Activated CD4-positive, alpha-beta T cell treated with anti-CD3 and anti-CD28 coated beads, Interleukin-2, amount 50 U/mL, for 4 hours (primary cell): ENCODE measurements at regions not wholly inside any gene's neighbourhood (a gene's known extent, or its start where the extent isn't known, plus 50 kb on each side); places are given as distances from the start of the nearest gene placed in this dataset.

ENCODE experiments used
- DNase-seq, 2 experiments: peaks; one replicate each; pipeline ENCODE4 v3.0.0-alpha.2; 2020

DNA sequence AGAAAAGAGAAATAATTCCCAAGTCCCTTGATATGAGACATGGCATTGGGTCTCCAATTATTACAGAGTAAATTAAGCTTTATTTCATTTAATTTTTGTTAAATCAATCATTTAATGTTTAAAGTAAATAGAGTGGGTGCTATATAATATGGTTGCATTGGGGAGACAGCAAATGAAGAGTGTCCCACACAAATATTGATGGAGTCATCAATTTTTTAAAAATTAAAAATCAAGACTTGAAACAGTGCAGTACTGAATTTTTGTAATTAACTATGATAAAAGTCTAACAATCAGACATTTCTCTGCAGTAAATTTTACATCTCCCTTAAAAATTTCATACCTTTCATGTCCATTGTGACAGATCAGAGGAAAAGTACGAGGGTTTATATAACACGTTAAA lies 193.9 kb upstream of the ID4 start:
- no peak for DNase-seq

DNA sequence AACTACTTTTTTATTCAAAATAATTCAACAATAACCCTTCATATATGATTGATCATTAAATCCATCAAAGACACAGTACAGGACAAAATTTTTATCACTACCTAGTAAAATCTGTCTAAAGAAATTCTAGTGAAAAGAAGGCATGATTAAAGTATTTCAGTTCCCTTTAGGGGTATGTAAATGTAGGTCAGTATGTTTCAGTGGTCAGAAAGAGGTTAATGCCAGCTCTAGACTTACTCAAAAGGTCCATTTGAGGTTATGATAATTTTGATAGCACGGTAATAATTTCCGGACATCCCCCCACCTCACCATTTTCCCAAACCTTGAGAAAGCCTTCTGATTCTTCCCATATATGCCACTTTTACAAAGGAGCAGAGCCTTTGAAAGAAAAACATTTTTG lies 193.5 kb upstream of the ID4 start:
- no peak for DNase-seq

DNA sequence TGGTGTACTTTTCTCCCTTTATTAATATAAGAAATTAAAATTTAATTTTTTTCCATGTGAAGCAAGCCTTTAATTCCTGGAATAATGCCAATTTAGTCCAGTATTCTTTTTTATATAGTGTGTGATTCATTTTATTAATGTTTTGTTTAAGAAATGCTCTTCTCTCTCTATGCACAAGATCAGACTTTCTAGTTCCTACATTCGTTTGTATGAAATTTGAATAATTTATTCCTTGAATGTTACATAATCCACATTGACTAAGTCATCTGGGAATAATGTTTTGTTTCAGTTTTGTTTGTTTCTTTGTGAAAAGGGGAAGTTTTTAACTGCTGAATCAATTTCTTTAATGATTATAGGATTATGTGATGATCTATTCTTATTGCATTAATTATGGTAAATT lies 181.4 kb upstream of the ID4 start:
- no peak for DNase-seq

DNA sequence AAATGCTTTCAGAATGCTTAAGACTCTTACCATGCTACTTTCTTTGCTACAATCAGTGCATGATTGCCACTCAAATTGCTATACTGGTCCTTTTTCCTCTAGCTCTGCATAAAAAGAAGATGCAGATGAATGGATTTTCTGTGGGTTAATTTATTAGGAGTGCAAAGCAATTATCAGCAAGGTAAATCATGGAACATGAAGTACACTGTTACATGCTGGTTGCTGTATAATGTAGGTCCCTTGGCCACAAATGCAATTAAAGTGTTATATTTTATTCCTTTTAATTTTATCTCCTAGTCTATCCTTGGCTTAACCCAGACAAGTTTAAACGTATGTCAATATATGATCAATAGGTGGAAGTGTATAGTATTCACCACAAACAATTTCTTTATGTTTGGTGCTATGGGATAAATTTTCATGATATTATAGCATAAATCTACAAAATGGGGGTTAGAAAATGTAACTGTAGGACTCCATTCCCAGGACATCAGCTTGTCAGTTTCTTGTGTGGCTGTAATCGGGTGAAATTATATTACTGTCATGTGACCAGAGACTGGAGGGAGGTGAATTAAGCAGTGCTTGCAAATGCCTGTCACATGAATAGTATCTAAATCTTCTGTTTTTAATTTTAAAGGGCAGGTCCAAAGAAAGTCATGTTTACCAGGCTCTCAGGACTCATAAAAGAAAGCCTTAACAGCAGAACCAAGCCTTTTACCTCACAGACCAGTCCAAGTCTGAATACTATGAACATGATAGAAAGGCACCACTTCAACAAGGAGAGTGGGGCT lies 176.9 kb upstream of the ID4 start:
- DNase-seq: no peak

DNA sequence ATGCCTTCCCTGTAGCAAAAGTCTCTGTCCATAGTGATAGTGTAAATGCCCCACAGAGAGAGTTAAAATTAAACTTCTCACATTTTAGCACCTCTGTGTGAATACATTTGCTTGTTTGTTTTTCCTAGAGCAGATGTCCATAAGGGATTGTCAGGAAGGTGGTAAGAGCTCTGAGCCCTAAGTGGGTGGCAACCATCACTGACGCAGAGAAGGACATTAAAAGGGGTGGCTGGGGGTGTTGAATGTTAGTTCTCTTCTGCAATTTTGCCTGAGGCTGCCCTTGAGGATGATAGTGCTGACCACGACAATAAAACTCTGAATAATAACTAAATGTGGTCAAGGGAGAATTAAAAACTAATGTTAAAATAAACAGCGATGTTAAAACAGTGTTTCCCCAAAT lies 174.3 kb upstream of the ID4 start:
- no peak for DNase-seq

DNA sequence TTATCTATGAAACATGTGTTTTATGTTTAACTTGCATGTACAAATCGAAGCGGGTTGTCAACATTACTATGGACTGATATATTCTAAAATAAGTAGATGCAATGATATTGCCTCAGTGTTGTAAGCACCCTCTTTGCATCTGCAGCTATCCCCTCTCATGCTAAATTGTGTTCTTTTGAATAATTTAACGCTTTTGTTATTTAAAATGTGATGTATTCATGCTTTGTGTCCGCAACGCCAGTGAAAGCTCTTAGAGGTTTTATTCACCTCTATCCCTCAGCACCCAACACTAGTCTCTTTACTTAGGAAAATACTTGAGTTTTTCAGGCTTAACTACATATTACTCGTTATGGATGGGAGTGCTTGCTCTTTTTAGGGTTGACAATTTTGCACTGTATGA lies 173.7 kb upstream of the ID4 start:
- no peak for DNase-seq

DNA sequence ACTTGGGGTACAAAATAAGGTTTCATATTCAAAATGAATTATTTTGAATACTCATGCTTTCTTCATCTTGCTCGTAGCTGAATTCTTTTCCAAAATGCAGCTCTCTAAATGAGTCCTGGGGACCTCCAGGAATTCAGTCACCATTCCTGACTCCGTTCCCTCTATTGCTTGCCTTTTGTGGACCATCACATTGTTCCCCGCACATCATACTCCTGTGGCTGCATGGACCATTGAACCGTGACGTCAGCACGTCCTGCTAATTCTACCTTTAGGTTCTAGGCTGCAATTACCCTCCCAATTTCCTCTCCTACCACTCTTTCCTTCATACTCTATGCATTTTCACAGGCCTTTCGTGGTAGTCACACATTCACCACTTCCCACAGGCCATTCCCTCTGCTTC lies 173.1 kb upstream of the ID4 start:
- DNase-seq: no peak

DNA sequence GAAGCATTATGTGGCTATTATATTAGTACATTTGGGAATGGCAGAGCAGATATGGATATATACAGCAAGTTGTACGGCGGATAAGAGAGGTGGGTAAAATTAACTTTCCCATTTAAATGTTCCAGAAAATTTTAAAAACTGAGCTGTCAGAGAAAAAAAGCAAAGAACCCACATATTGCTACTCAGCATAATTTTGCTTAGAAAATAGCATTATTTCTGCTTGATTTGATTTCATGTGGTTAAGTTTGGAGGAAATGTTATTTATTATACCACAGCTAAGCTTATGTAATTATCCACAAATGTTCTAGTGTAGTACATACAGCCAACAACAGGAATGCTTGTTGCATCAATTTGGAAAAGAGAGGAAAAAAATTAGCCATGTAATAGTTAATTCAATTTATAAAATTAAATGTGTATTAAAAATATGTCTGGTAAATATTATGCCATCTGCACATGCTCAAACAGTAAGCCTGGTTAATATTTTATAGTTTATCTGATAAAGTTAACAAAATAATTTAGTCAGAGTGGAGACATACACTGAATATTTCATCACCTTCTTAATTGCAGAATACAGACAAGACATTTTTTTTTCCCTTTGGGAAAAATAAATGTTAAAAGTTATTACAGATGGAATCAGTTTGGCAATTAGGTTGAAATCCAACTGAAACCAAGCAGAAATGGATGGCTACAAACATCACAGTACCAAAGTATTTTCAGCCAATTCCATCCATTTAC lies 172.1 kb upstream of the ID4 start:
- DNase-seq: no peak

DNA sequence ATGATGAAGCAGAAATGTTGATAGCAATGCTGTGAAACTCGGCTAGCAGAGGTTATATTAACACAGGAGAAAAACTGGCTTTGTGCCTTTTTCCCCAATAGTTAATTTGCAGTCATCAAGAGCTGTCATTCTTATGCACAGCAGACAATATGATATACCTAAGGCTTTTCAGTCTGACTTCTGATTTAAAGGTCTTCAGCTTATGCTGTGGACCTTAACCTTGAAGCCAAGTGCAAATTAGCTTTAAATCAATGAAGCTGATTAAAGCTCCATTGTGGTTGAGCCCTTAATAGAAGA lies 171.6 kb upstream of the ID4 start:
- DNase-seq: no peak

DNA sequence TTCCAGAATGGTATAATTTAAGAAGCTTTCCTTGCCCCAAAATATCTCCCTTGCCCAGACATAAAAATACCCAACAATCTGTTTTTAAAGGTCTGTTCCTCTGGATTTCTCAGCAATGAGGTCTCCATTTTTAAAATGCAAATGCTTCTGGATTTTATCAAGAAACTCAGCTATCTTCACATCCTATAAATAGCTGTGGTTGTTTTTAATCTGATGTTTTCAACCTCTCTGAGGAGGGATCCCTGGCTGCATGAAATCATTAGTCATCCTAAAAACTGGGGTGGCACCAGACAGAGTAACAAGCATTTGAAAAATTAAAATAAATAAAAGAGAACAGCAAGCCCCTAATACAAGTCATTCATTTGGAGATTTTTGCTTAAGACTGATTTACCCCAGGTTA lies 168.5 kb upstream of the ID4 start:
- DNase-seq: no peak

DNA sequence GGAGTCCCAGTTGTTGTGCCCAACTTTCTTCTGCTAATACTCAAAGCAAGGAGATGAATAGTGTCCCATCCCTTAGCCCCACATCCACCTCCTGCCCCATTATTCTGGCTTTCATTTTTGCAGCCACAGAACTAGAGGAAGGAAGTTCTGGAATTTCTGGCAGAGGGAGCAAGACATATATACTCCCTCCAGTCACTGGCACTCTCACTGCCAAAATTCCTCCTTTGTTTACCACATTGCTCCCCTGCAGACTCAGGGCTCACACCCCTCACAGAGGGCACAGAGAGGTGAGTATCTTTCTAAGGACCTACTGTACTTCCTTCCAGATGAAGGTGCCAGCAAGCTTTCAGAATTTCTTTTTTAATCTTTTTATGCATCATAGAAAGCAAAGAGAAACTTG lies 168.0 kb upstream of the ID4 start:
- no peak for DNase-seq

DNA sequence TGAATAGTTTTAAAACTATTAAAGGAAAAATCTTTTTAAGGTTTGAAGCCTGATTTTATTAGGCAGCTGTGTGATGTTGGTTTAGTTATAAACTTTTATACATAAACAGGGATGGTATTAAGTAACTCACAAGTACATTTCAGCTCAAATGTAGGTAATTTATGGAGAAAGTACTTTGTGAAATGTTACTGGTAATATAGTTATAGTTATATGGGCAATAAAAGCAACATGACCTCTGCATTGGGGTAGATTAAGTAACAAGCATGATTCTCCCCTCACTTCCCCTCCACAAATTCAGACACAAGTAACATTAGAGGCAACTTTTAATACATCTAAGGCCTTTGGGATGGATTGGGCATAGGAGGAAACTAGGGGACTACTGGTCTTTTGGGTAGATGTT lies 154.3 kb upstream of the ID4 start:
- no peak for DNase-seq

DNA sequence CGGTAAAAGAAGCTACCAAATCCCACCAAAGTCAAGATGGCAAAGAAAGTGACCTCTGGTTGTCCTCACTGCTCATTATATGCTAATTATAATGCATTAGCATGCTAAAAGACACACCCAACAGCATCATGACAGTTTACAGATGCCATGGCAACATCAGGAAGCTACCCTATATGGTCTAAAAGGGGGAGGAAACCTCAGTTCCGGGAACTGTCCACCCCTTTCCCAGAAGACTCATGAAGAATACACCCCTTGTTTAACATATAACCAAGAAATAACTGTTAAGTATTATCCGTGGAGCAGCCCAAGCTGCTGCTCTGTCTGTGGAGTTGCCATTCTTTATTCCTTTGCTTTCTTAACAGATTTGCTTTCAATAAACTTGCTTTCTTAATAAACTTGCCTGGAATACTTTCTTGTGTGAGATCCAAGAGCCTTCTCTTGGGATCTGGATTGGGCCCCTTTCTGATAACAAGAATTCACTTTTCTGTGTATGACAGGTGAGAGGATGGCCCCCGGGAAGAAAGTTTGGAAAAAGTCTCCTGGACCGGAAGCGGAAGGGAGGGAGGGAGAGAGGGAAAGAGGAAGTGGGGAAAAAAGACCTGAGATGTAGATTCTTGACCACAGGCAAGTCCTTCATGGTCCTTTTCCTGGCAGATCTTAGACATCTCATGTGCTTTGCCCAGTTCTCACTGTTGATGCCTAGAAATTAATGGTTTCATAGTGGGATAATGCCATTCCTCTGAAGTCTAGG lies 146.7 kb upstream of the ID4 start:
- no peak for DNase-seq

DNA sequence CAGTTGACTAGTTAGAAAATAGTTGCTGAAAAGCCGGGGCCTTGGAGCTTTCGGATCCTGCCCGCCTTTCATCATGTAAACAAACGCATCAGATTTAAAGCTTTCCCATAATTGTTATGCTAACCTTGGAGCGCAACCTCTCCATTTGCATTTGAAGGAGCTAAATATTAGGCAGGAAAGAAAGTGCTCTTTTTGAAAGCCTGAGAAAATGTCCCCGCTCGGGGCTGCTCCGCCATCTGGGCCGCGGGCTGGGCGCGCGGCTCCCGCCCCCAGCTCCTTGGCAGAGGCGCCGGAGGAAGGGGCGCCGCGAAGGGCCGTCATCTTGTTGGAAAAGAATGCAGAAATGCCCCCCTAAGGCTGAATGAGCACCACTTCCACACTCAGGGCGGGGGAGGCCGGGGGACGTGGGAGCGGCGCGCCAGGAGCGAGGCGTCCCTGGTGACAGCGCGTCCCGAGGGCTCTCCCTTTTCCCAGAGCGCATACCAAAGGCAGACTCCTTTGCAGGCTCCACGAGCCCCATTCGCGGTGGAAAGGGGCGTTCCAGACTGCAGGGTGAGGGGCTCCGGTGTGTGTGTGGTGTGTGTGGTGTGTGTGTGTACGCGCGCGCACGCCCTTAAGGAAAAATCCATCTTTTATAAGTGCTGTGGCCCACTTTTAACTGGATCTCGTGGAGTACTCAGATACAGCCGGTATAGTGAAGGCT lies 145.6 kb upstream of the ID4 start:
- DNase-seq: no peak

DNA sequence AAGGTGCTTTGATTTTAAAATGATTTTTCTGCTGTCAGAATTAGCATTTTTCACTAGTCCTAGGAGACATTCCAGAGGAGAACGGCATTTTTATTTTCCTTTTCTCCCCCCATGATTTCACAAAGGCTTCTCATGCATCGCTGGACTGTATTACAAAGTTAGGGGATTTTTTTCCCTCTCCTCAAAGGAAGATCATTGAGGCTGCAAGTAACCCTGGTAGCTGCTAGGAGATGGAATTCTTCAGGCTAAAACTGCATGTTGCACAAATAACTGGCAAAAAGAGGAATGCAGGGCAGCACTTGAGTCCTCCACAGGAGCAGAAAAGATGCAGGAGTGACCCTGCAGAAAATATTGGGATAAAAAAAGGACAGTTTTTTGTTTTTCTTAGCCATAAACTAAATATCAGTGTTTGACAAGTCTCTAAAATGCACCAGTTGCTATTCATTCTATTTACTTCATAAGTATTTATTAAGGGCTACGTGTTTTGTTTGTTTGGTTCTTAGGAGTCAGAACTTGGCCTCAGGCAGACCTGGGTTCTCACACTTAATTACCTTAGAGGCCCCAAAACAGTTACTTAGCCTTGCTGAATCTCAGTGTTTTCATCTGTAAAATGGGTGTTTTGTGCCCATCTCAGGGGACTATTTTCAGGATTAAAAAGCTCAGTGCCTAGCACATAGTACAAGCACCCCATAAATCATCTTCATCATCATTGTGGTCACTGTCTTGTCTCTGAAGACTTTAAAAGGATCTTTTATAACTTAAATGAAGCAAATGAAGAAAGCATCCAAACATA lies 144.5 kb upstream of the ID4 start:
- DNase-seq: no peak

DNA sequence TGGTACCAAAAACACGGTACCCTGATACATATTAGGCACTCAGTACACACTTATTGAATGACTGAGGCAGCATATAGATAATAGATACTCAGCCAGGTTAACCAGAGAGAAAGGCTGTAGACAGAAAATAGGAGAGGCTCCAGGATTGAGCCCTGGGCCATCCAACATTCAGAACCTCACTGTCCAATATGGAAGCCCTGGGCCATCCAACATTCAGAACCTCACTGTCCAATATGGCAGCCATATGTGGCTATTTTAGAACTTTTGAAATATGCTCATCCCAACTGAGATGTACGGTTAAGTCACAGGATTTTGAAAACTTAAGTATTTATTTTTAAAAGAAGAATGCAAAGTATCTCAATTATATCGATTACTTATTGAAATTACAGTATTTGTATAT lies 142.5 kb upstream of the ID4 start:
- no peak for DNase-seq

DNA sequence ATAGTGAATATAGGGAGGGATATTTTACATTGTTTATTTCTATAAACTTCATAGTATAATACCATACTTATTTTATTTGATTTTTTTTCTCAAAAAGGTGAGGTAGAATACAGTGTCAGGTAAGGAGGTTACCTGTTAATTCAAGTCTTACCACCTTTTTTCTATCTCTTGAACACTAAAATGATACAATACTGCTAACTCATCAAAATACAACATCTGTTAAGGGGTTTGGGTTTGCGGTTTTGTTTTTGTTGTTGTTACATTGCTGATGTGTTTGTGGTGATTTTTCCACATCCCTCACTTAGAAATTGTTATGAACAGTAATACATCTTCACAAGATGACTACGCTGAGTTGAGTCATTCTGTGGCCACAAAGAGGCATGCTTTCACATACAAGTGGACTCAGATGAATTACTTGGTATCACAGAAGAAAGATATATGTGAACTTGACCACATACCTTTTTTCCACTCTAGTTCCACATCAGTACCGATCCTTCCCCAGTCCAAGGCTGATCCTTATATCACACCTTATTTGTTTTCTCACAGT lies 139.4 kb upstream of the ID4 start:
- DNase-seq: no peak

DNA sequence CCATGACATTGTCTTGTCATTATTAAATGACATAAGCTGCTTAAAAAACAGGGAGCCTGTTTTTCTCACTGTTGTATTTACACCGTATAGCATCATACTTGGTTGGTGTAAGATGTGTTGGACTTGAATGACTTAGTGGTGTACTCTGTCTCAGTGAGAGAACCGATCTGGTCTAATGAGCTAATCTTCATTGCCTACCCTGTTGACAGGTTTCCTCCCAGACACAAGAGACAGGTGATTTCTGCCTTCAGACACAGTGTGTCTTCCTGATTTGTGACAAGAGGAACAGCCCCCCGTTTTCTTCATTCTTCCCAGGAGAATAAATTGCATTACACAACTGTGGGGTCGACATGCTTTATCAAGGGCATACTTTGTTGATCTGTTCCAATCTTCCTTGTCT lies 137.2 kb upstream of the ID4 start:
- no peak for DNase-seq

DNA sequence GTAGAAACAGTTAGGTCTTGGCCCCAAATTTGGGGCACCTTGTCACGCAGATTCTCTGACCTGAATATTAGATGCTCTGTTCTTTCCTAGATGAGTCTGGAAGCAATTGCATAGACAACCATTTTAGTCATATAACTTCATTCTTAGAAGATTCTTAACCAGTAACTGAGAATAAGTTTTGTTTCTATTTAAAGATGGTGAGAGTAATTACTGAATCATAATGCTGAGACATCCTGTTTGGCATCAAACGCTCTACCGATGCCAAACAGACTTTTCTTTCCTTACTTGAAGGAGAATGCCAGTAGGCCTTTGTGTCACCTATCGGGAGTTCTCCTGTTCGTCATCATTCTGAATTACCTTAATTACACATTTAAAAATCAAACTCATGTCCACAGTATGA lies 131.6 kb upstream of the ID4 start:
- no peak for DNase-seq

DNA sequence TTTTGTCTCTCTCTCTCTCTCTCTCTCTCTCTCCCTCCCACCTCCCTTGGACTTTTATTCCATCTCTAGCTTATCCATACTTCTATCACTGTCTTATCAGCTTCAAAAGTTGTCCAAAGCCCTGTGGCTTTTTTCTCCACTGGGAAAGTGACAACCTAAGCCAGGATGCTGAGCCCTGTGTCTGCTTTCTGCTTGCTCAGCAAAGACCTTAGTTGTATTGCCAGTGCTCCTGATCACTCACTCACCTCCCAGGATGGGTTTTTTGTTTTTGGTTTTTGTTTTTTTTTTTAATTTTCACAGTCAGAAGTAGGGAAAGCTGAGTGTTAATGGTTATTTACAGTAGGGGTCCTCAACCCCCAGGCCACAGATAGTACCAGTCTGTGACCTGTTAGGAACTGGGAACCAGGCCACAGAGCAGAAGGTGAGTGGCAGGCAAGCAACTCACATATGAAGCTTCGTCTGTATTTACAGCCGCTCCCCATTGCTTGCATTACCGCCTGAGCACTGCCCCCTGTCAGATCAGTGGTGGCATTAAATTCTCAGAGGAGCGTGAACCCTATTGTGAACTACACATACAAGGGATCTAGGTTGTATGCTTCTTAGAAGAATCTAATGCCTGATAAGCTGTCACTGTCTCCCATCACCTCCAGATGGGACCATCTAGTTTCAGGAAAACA lies 125.0 kb upstream of the ID4 start:
- DNase-seq: no peak

DNA sequence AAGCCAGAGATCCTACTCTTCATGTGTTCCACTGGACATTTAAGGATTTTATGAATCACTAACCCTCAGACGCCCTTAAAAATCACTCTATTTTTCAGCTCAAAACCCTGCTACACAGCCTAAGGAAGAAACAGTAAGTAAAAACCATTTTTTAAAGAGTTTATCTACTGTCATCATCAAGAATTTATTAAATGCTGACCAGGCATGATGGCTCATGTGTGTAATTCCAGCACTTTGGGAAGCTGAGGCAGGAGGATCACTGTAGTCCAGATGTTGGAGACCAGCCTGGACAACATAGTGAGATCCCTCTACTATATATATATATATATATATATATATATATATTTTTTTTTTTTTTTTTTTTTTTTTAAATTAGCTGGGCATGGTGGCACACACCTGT lies 124.2 kb upstream of the ID4 start:
- no peak for DNase-seq

DNA sequence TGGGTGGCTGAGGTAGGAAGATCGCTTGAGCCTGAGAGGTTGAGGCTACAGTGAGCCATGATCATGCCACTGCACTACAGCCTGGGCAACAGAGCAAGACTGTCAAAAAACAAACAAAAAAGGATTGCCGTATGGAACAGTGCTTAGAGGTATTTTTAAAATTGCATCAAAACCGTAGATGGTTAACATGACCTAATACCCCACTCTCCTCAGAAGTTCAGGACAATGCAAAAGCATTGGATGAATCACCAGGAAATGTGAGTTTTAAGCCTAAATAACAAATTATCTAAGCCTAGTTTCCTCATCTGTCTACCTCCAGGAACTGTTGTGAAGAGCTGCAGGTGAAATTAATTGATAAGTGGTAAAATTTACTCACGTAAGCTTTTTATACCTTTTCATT lies 123.8 kb upstream of the ID4 start:
- DNase-seq: no peak
